HG02623 (cell line): ENCODE measurements at regions not wholly inside any gene's neighbourhood (a gene's known extent, or its start where the extent isn't known, plus 50 kb on each side); places are given as distances from the start of the nearest gene placed in this dataset.

Experiments used
- ATAC-seq: cut with Tn5 transposase; IDR thresholded peaks from one replicate; pipeline ENCODE4 v1.9.1; 2021; ENCODE audit warnings: moderate library complexity; ENCODE audit not compliant: unreplicated experiment

GRCh38 chr5:114010362-114010761 lies 351.5 kb upstream of the KCNN2 start:
- ATAC-seq, result no peak

DNA sequence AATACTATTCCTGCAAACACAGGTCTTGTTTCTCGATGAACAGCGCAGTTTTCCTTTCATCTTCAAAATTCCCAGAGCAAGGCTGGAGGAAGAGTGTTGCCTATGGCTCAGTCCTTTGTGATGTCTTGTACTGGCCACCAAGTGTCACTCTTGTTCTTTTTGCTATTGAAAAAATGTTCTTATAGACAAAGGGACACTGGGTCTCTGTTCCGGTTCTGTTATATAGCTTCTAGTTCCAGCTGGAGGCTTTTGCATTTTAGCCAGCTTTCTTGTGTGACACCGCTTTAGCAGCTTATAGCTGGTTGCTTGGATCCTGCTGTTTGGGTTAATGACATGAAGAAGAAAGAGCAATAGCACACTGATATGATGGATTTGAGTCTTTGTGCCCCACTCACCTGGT lies 343.7 kb upstream of the KCNN2 start:
- no peak for ATAC-seq

- ATAC-seq, result no peak
Measured at GRCh38 chr5:114038756-114039155, 323.1 kb upstream of the KCNN2 start.

- ATAC-seq, result no peak
Measured at GRCh38 chr5:114050087-114050486, 311.8 kb upstream of the KCNN2 start.

GRCh38 chr5:114053372-114053771 lies 308.5 kb upstream of the KCNN2 start:
- ATAC-seq, result no peak

GRCh38 chr5:114054594-114054993 lies 307.3 kb upstream of the KCNN2 start:
- no peak for ATAC-seq

GRCh38 chr5:114055318-114056184 lies 306.3 kb upstream of the KCNN2 start:
- ATAC-seq, result no peak

GRCh38 chr5:114056185-114056538 lies 305.7 kb upstream of the KCNN2 start:
- no peak for ATAC-seq

- ATAC-seq, result no peak
Measured at GRCh38 chr5:114060866-114061265, 301.0 kb upstream of the KCNN2 start.

DNA sequence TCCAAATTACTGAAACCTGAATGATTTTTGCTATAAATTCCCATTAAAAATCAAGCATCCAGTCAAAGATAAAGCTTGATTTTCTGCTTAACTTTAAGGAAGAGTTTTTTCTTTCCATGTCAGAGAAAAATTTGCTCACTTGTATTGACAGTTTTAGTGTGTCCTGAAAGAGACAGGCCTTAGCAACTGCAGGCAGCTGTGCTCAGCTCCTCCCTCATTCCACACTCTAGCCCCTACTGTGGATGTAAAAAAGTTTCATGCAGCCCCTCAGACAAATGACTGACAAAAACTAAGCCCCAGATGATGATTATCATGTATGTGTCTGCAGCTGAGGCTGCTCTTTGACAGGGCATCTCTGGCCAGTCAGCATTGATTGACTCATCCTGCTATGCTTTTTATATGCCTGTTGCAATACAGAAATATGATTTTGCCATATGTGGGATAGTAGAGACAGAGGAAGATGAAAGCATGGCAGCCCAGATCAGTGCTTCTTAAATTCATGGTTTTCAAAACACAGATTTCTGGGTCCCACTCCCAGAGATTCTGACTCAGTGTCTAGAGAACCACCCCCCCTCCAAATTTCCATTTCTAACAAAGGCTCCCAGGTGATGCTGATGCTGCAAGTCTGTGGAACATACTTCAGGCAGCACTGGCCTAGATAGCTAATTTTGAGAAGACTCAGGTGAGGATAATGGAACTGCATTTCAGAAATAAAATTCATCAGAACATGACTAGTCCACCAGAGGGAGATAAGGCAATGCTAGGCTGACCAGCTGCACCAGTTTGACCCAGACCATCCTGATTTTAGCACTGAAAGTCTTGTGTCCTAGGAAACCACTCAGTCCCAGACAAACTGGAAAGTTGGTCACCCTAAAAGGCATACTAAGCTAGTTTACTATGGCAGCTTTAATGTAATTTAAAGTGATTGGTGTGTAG lies 298.7 kb upstream of the KCNN2 start:
- no peak for ATAC-seq

DNA sequence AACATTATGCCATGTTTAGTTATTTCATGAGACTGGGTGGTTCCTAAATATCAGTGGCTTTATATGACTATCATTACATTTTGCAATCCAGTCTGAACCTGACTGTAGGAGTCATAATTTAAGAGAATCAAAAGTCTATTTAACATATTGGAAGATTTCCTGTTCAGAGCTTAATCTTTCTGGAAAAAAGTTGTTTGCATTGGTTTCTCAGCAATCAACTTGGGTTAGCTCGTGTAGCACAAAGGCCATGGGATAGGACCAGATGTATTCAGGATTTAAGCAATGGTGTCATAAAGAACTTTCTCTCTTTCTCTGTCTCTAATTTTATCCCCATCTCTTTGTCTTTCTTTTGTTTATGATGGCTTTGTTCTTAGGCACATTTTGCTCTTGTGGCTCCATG lies 296.0 kb upstream of the KCNN2 start:
- ATAC-seq, result no peak

GRCh38 chr5:114070093-114070722 lies 291.7 kb upstream of the KCNN2 start:
- no peak for ATAC-seq

GRCh38 chr5:114089259-114089658 lies 272.6 kb upstream of the KCNN2 start:
- ATAC-seq, result no peak

- no peak for ATAC-seq
Measured at GRCh38 chr5:114097570-114097969, 264.3 kb upstream of the KCNN2 start.

- ATAC-seq, result no peak
Measured at GRCh38 chr5:114099161-114099560, 262.7 kb upstream of the KCNN2 start.

DNA sequence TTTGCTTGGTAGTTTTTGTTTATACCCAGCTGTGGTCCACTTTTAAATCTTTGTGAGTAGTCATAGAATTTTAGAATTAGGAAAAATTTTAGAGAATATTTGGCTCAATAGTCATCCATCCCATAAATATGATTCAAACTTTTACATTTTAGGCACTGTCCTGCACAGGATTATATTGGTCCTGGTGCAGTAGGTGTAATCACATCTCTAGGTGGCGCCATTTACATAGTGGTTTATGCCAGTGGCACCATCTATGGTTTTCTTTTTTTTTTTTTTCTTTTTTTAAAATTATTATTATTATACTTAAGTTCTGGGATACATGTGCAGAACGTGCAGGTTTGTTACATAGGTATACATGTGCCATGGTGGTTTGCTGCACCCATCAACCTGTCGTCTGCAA lies 260.7 kb upstream of the KCNN2 start:
- peak; percentile 65 for ATAC-seq

DNA sequence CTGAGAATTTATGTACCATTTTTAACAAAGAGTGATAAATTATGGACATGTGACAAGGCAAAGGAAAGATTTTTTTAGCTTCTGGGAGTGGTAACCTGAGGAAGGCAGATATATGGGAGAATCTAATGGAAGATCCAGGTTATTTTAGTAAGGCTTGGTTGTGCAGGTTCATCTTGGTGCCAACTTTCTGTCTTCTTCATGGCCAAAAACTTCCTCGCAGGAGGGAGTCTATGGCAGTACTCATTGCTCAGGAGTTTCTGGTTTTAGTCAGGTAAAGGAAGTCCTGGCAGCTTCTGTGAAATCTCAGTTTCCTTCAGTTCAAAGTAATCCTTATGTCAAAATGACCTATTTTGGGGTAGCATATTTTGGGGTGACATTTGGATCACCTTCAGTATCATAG lies 248.3 kb upstream of the KCNN2 start:
- ATAC-seq, result no peak

GRCh38 chr5:114116981-114117380 lies 244.9 kb upstream of the KCNN2 start:
- no peak for ATAC-seq

GRCh38 chr5:114118511-114118910 lies 243.4 kb upstream of the KCNN2 start:
- no peak for ATAC-seq

GRCh38 chr5:114120166-114120565 lies 241.7 kb upstream of the KCNN2 start:
- no peak for ATAC-seq

GRCh38 chr5:114122852-114123251 lies 239.0 kb upstream of the KCNN2 start:
- no peak for ATAC-seq

GRCh38 chr5:114123654-114124053 lies 238.2 kb upstream of the KCNN2 start:
- no peak for ATAC-seq
